Urothelium cell line (cell line): ENCODE measurements at regions not wholly inside any gene's neighbourhood (a gene's known extent, or its start where the extent isn't known, plus 50 kb on each side); places are given as distances from the start of the nearest gene placed in this dataset.

Source experiments
- DNase-seq: peaks from one replicate; pipeline ENCODE4 v3.0.0; 2011; ENCODE audit warnings: low spot score, mixed read lengths
- FAIRE-seq: peaks from 2 replicates; lab custom pipeline; 2011; peaks lifted over from hg19 to GRCh38; lab: Jason Lieb, UNC

DNA sequence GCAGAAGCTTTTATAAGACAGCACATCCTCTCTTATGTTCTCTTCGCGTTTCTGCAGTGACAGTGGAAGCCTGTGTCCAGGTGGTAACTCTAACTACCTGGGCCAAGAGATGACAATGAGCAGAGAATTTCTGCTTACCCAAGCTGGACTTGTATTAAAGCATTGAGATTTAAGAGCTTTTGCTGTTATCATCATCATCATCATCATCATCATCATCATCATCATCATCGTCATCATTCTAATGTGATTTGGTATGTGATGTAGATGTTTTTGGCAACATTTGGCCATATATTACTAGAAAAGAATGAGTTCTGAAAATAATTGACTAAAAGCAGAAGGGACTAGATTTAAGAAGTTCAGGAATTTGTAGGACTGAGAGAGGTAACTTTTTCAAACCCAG, 401.3 kb downstream of the BRINP1 start:
- DNase-seq: no peak
- FAIRE-seq: no peak

DNA sequence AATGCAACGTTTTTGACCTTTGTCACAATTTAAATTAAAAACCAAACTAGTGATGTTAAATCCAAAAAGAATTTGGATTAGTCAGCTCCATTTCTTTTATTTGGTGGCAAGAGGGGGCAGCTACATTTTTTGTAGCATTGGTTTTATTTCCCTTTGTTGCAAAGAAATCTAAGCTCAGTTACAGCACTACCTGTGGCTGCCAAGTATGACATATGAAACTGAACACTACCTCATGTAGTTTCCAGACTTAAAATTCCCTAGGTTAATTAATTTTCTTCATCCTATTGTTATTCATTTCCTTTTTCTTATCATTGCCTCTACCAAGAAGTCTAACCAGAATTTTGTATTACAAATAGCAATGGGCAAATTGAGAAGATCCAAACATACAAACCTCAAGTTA, 393.5 kb downstream of the BRINP1 start:
- DNase-seq: no peak
- FAIRE-seq: no peak

- DNase-seq (no peak), FAIRE-seq (no peak)
These were observed 393.1 kb downstream of the BRINP1 start for GRCh38 chr9:118976160-118976559.

- FAIRE-seq (no peak), DNase-seq (no peak)
These were observed 384.6 kb downstream of the BRINP1 start for GRCh38 chr9:118984607-118985006.

DNA sequence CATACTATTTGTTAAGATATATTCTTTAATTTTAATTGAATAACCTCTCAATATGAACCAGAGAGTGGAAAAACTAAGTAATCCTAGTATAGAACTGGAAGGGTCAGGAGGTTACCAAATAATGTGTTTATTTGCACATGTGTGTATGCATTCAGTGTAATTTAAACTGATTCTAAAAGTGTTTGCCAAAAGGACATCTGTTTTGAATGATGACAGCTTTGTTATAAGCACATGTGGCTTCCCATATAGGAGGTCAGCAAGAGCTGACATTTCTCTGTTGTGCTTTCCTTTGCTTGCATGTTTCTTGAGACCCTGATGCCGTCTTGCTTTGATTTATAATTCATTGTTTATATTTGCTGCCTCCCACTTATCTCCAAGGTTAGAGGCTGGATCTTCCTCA, 383.4 kb downstream of the BRINP1 start:
- DNase-seq (no peak), FAIRE-seq (no peak)

GRCh38 chr9:118987167-118987566, 382.1 kb downstream of the BRINP1 start:
- DNase-seq: no peak
- FAIRE-seq: no peak

GRCh38 chr9:118990949-118991348, 378.3 kb downstream of the BRINP1 start:
- DNase-seq (no peak), FAIRE-seq (no peak)

GRCh38 chr9:118991366-118992285, 377.6 kb downstream of the BRINP1 start:
- DNase-seq: no peak
- FAIRE-seq: no peak

DNA sequence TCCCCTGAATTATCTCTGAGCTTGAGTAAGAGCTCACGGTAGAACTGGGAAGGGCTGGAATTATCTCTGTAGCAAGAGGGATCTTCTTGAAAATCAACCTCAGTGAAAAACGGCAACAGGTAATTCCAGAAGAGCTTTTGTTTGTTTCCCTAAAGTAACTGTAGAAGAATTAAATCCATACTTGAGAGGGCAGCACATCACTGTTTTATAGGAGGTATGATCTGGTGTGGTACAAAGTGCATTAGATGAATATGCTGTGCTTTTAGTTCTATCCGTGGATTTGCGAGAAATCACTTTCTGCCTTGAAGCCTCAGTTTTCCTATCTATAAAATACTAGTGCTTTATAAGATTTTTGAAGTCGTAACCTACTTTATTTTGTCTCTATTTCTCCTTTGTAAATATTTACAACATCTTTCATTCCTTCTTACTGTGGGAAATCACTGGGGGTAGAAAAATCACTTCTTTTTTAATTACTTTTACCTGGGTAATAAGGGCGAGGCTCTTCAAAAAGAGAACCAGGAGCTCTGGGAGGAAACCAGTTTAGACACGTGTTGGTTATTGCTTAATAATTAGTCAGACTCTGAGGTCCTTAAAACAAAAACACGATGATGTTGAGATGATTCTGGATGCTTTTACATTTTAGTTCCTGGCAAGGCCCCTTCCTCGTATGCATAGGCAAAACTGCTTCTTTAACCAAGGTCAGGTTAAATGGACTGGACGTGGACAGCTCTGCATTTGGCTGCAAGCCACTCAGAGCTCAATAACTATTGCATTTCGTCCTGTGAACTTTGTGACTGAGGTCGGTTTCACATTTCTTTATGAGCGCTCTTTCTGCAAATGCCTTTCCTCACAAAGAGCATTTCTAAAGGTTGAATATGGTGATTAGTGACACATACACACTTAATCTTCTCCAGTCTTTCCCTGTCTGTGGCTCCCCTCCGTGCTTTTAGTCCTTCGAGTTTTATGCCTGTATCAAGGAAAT, 376.1 kb downstream of the BRINP1 start:
- DNase-seq (no peak), FAIRE-seq (no peak)

DNA sequence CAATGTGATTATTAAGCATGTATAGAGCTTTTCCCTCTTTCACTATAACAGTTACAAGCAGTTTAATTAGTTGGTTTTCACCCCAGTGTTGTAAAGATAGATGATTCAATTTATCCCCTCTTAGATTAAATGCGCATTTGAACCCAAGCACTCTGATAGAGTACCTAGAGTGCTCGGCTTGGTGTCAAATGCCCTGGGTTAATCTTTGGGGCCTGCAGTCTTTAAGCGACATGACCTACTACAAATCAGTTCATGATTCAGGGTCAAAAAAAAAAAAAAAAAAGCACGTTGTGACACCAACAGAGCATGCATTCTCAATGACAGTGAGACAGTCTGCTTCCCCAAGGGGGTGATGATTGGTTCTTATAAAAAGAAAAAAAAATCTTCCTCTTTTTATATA, 375.3 kb downstream of the BRINP1 start:
- FAIRE-seq: no peak
- no peak for DNase-seq

DNA sequence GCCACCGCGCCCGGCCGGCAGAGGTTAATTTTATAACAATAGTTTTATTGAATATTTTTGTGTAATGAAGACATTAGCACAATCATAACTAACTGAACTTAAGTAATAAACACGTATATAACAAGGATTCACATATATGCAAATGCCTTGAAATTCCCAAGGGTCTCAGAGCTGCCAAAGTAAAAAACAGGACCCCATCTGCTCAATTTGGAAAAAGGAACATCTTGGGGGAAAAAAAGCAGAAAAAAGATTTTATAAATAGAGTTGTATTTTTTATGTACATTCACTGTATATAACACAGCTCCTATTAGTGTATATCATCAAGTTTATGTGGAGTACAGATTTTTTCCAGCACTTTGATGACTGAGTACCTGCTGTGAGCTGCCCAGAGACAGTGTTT, 366.7 kb downstream of the BRINP1 start:
- DNase-seq (no peak), FAIRE-seq (no peak)

DNA sequence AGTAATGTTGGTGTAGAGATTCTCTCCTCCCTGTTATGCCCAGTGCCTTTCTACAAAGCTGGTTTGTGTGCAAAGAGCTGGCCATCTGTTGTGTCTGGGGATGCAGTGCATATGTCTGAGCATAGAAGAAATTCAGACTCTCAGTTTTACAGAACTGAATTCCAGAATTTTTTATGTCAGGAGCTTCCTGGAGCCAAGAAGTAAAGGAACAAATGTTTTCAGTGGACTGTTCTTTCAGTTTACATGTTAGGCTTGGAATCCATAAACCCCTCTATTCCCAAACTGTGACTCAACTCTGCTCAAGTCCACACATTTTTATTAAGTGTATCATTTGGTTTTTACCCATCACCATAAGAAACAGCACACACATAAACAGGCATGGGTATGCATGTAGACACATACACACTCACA, 366.0 kb downstream of the BRINP1 start:
- FAIRE-seq: no peak
- no peak for DNase-seq

DNA sequence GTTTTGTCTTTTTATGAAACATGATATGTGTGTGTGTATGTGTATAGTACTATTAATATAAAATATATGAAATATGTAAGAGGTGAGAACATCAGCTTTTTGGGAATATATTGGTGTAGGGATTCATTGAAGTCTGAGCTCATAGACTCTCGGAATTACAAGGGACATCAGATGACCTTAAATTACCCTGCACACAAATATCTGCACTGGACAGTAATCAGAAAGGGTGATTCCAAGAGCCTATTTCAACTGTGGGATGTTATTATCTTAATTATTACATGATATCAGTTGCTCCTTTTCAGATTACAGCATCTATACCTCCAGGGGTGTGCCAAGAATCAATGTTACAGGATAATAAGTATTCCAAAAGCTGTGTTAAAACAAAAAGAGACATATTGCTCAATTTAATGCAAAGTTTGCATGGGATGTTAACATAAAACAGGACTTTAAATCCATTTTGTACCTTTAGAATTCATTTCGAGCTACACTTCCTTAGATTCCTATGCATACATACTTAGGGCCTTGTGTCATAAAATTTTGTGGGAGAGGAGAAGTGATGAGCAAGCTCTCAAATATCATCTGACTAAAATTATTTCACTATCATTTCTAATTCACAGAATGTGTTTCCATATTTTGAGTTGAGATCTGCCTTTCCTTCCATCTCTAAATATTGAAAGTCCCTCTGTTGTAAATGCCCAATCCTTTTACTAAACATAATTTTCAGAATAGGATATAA, 365.2 kb downstream of the BRINP1 start:
- no peak for DNase-seq
- no peak for FAIRE-seq

- FAIRE-seq (no peak), DNase-seq (peak; percentile 20)
These were observed 364.6 kb downstream of the BRINP1 start for GRCh38 chr9:119004618-119004990.

- FAIRE-seq (no peak), DNase-seq (no peak)
These were observed 364.1 kb downstream of the BRINP1 start for GRCh38 chr9:119005162-119005561.

DNA sequence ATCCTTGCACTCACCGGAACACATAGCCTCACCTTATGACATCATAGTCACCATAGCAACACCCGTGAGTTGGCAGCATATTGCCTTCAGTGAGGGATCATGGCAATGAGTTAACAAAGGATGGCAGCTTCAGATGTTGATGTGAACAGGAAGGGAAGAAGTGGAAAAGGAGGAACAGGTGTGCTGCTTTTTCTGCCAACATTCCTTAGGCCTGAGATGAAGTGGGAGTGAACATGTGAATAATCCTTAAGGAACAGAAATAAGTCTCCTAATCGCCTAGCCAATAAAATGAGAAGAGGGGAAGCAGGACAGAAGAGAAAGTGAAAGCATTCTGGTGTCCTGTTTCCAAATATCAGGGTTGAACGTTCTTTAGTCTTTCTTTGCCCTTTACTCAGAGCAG, 360.0 kb downstream of the BRINP1 start:
- peak; percentile 56 for DNase-seq
- peak; percentile 56 for FAIRE-seq

DNA sequence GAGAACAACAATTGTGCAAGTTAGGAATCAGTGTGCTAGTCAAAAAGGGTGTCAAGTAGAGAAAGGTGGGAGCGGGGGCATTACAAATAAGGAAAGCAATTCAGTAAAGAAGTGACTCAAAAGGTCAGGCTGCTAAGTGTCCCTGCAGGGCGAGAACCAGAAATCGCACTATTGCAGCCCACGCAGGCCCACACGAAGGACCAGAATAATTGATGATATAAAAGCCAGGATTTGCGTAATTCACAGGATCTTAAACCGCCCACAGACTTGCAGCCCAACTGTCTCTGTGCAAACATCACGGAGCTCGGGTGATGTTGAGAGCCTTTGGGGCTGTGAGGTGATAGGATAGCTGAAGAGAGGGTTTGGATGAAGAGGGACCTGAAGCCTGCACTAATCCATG, 349.0 kb downstream of the BRINP1 start:
- DNase-seq (no peak), FAIRE-seq (no peak)

DNA sequence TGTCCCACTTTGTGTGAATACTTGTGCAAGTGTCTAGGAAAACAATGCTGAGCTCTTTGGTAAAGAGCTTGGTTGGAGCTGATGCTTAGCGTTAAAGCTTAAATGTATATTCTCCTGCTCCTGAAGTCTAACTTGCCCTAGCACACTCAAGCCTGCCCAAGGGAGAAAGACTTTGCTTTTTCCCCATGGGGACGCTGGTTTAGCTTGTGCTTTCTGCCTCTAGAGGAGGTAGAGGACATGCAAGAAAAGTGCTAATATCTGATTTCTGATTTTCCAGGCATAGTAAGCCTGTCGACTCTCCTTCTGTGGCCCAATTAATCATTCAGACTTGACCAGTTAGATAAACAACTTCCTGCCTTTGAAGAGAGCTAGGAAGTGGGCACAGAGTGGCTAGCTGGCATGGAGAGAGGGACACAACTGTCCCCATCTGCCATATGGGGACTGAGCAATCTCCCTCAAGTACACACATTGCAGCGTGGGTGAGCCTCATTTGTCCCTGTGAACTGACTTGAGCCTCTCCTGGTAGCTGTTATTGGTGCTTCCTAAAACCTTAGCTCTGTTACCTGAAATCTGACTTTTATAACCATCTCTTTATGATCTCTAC, 348.4 kb downstream of the BRINP1 start:
- DNase-seq (no peak), FAIRE-seq (no peak)

GRCh38 chr9:119026120-119026519, 343.1 kb downstream of the BRINP1 start:
- no peak for DNase-seq
- no peak for FAIRE-seq

DNA sequence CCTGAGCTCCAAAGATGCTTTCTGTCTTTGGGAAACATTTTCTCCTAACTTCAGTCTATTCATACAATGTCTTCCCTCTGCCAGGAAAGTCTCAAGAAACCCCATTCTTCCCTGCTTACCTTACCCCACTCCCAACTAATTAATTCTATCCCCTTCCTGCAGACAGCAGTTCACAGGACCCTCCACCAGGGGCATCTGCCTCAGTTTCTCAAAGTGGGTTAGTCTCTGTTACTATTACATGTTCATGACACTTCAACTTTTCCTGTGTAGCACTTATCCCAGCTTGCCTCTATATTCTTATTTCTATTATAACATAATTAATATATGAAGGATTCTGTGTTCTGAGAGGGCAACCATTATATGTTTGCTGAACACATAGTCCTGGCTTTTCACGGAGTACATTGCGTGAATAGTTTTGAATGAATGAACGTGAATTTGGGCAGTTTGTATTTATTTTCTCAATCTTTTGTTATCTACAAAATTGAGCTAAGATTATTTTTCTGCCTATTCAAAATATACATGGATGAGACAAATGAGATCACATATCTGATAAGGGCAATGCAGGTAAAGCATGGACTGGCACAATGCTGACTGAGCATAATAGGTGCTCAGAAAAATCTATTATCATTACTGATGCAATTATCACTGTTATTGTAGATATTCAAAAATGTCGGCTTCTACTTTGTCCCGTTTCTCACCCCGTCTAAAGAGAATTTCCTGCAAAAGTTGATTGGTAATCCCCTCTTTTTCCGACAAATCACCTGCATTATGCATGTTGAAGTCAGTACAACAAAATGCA, 341.1 kb downstream of the BRINP1 start:
- FAIRE-seq: no peak
- DNase-seq: no peak
